Thyroid gland (tissue), 4 donors: ENCODE measurements at regions not wholly inside any gene's neighbourhood (a gene's known extent, or its start where the extent isn't known, plus 50 kb on each side); places are given as distances from the start of the nearest gene placed in this dataset.
"Not testable (repeated sequence)": the region's sequence is repeated elsewhere in the genome, so short reads cannot be mapped to it uniquely, and the experiment has no call there.

Experiments
- DNase-seq, 2 donors: peaks; one replicate each; pipeline ENCODE4 v3.0.0-alpha.2; 2019
- H3K27ac ChIP-seq, 3 donors: fragments of 200-600 bp; sonication (generic); 1 replicate in 2 of 3; 2 replicates in 1 of 3; pipeline ENCODE4 v1.5.1; 2016 to 2019; ENCODE audit warnings: mild to moderate bottlenecking in 1 of 3, moderate library complexity in 1 of 3
- H3K27me3 ChIP-seq: fragments of 200-600 bp; sonication (generic); one replicate; pipeline ENCODE4 v1.5.1; 2019
- H3K36me3 ChIP-seq, 2 donors: fragments of 200-600 bp; sonication (generic); one replicate each; pipeline ENCODE4 v1.5.1; 2016 to 2019
- H3K4me1 ChIP-seq, 2 donors: fragments of 200-600 bp; sonication (generic); one replicate each; pipeline ENCODE4 v1.5.1; 2017 to 2019
- H3K4me3 ChIP-seq, 3 donors: fragments of 200-600 bp; sonication (generic); replicated peaks in 1 of 3; 1 replicate in 2 of 3; 2 replicates in 1 of 3; pipeline ENCODE4 v1.5.1; 2016; ENCODE audit warnings: mild to moderate bottlenecking in 1 of 3
- H3K9me3 ChIP-seq: fragments of 200-600 bp; sonication (generic); one replicate; pipeline ENCODE4 v1.5.1; 2017
- CTCF ChIP-seq, 6 experiments: fragments of 200-600 bp in 3 of 6; fragments of 450-650 bp in 3 of 6; sonication (generic) in 3 of 6; IDR thresholded peaks; one replicate each; pipeline ENCODE4 v1.5.1; 2016 to 2019; ENCODE audit warnings: antibody characterized with exemption in 6 of 6, mild to moderate bottlenecking in 2 of 6, inconsistent platforms in 1 of 6, moderate library complexity in 1 of 6
- POLR2A ChIP-seq, 2 donors: fragments of 450-650 bp; IDR thresholded peaks; one replicate each; pipeline ENCODE4 v1.6.1; 2017; ENCODE audit warnings: antibody characterized with exemption in 2 of 2, mild to moderate bottlenecking in 2 of 2, moderate library complexity in 1 of 2
- WGBS, 2 donors: methylation state at CpG; one replicate each; pipeline ENCODE4 v1.1.5; 2017; 5-methylcytosine and 5-hydroxymethylcytosine counted together
- intact Hi-C: fragments of 100-400 bp; cut with DNase I; formaldehyde crosslinking; loops from one replicate; pipeline ENCODE4 v1.15.1; 2023

- no peak overlapping the region for H3K4me3 ChIP-seq
- H3K27me3 ChIP-seq: no peaks in the 10 kb centered on the region
- no peak for TF ChIP-seq CTCF (IDR thresholded peaks at IDR 0.05)
- TF ChIP-seq POLR2A (IDR thresholded peaks at IDR 0.05): no peak
- WGBS, 2 donors: 76 to 84% methylated on average over 4 of the region's 4 CpGs
- no peaks in the 10 kb centered on the region for H3K36me3 ChIP-seq
- intact Hi-C loops: no loop called here
- H3K4me1 ChIP-seq: no peaks in the 10 kb centered on the region
- H3K27ac ChIP-seq: no peak overlapping the region
- DNase-seq: no peak
- no peaks in the 10 kb centered on the region for H3K9me3 ChIP-seq
Observed at GRCh38 chr12:13523536-13524307, 327.2 kb downstream of the EMP1 start.

GRCh38 chr12:13518034-13518433 lies 321.5 kb downstream of the EMP1 start:
- intact Hi-C loops: not testable (repeated sequence)
- WGBS, 2 donors: 88 to 95% methylated on average over 4 of the region's 4 CpGs

GRCh38 chr12:13509740-13510139 lies 313.2 kb downstream of the EMP1 start:
- H3K27me3 ChIP-seq: no peaks in the 10 kb centered on the region
- H3K9me3 ChIP-seq: peaks cover 8% of the 10 kb centered on the region
- intact Hi-C loops: no loop called here
- H3K4me1 ChIP-seq: no peaks in the 10 kb centered on the region
- H3K4me3 ChIP-seq: no peak overlapping the region
- TF ChIP-seq POLR2A (IDR thresholded peaks at IDR 0.05): no peak
- no peak for TF ChIP-seq CTCF (IDR thresholded peaks at IDR 0.05)
- no peaks in the 10 kb centered on the region for H3K36me3 ChIP-seq
- DNase-seq: no peak
- no peak overlapping the region for H3K27ac ChIP-seq

More at GRCh38 chr12:13518034-13518433, 321.5 kb downstream of the EMP1 start:
- H3K36me3 ChIP-seq, H3K4me3 ChIP-seq, H3K27ac ChIP-seq, H3K27me3 ChIP-seq, H3K4me1 ChIP-seq, DNase-seq, H3K9me3 ChIP-seq: not testable (repeated sequence)

- no peak for DNase-seq
- intact Hi-C loops: no loop called here
- Histone ChIP-seq H3K27me3 (no peaks in the 10 kb centered on the region), H3K27ac (no peak overlapping the region), H3K4me1 (no peaks in the 10 kb centered on the region), H3K36me3 (no peaks in the 10 kb centered on the region), H3K4me3 (no peak overlapping the region), H3K9me3 (no peaks in the 10 kb centered on the region)
- 75 to 96% methylated on average over 7 of the region's 7 CpGs for WGBS, 2 donors
- no peak for TF ChIP-seq CTCF (IDR thresholded peaks at IDR 0.05)
- no peak for TF ChIP-seq POLR2A (IDR thresholded peaks at IDR 0.05)
Observed at GRCh38 chr12:13505636-13506035, 309.1 kb downstream of the EMP1 start.

- Histone ChIP-seq H3K4me1 (no peaks in the 10 kb centered on the region), H3K36me3 (no peaks in the 10 kb centered on the region), H3K27ac (no peak overlapping the region), H3K27me3 (no peaks in the 10 kb centered on the region), H3K9me3 (no peaks in the 10 kb centered on the region), H3K4me3 (no peak overlapping the region)
- intact Hi-C loops: no loop called here
- DNase-seq: no peak
- no peak for TF ChIP-seq CTCF (IDR thresholded peaks at IDR 0.05)
- no peak for TF ChIP-seq POLR2A (IDR thresholded peaks at IDR 0.05)
Observed at GRCh38 chr12:13505224-13505623, 308.7 kb downstream of the EMP1 start.
